ENCODE measurements at regions not wholly inside any gene's neighbourhood (a gene's known extent, or its start where the extent isn't known, plus 50 kb on each side); places are given as distances from the start of the nearest gene placed in this dataset.

GRCh38 chr4:12562021-12562420 is 922.1 kb downstream of the RAB28 start:
- Histone ChIP-seq H3K9me3 (ENCODE audit: control insufficient read depth, low read depth, low read length) (no peaks in the 10 kb centered on the region), H3K9me1 (ENCODE audit: control insufficient read depth, extremely low read depth, insufficient read depth, low read length) (no peaks in the 10 kb centered on the region), H3K27me3 (ENCODE audit: control insufficient read depth, extremely low read depth, insufficient read depth, low read length) (no peaks in the 10 kb centered on the region), H3K4me3 (ENCODE audit: control insufficient read depth in 2 of 3, extremely low read depth in 1 of 3, insufficient read depth in 2 of 3, low read depth in 1 of 3, low read length in 3 of 3) (no peak overlapping the region), H3K9ac (ENCODE audit: control insufficient read depth, extremely low read depth, insufficient read depth, low read length) (no peak overlapping the region), H3K27ac (ENCODE audit: control insufficient read depth, insufficient read depth, low read length) (no peak overlapping the region), H4K20me1 (ENCODE audit: control insufficient read depth, extremely low read depth, insufficient read depth, low read length) (no peaks in the 10 kb centered on the region), H3K4me1 (ENCODE audit: control insufficient read depth, extremely low read depth, insufficient read depth, low read length) (no peaks in the 10 kb centered on the region), H3K36me3 (ENCODE audit: control insufficient read depth in 2 of 2, extremely low read depth in 1 of 2, insufficient read depth in 2 of 2, low read length in 2 of 2) (no peaks in the 10 kb centered on the region), H3K4me2 (ENCODE audit: control insufficient read depth, extremely low read depth, insufficient read depth, low read depth, low read length) (no peak overlapping the region), H3K79me2 (ENCODE audit: control insufficient read depth, insufficient read depth, low read length) (no peaks in the 10 kb centered on the region), H2AFZ (ENCODE audit: control insufficient read depth, low read length) (no peak overlapping the region)
- TF ChIP-seq EZH2 (IDR thresholded peaks at IDR 0.05; ENCODE audit: low read length) = no peak
- TF ChIP-seq, protein P1, sequence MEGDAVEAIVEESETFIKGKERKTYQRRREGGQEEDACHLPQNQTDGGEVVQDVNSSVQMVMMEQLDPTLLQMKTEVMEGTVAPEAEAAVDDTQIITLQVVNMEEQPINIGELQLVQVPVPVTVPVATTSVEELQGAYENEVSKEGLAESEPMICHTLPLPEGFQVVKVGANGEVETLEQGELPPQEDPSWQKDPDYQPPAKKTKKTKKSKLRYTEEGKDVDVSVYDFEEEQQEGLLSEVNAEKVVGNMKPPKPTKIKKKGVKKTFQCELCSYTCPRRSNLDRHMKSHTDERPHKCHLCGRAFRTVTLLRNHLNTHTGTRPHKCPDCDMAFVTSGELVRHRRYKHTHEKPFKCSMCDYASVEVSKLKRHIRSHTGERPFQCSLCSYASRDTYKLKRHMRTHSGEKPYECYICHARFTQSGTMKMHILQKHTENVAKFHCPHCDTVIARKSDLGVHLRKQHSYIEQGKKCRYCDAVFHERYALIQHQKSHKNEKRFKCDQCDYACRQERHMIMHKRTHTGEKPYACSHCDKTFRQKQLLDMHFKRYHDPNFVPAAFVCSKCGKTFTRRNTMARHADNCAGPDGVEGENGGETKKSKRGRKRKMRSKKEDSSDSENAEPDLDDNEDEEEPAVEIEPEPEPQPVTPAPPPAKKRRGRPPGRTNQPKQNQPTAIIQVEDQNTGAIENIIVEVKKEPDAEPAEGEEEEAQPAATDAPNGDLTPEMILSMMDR (optimal IDR thresholded peaks at IDR 0.05 in 1 of 3, IDR thresholded peaks at IDR 0.05 in 1 of 3, conservative IDR thresholded peaks at IDR 0.05 in 1 of 3; ENCODE audit: extremely low read depth in 1 of 3, insufficient read depth in 2 of 3, low read length in 3 of 3) = no peak
- DNase-seq (ENCODE audit: low read depth, low spot score) (no peak), FAIRE-seq (no peak)
- dilution Hi-C loops (cut with MboI; ENCODE audit: extremely low pct_ligation_motif_present, low sequenced_read_pairs) = no loop called here

GRCh38 chr4:12555011-12555410 is 929.1 kb downstream of the RAB28 start:
- H3K4me1 ChIP-seq (ENCODE audit: control insufficient read depth, extremely low read depth, insufficient read depth, low read length) = no peaks in the 10 kb centered on the region
- dilution Hi-C loops (cut with MboI; ENCODE audit: extremely low pct_ligation_motif_present, low sequenced_read_pairs) = no loop called here
- FAIRE-seq = no peak
- no peaks in the 10 kb centered on the region for H4K20me1 ChIP-seq (ENCODE audit: control insufficient read depth, extremely low read depth, insufficient read depth, low read length)
- H3K36me3 ChIP-seq (ENCODE audit: control insufficient read depth in 2 of 2, extremely low read depth in 1 of 2, insufficient read depth in 2 of 2, low read length in 2 of 2) = no peaks in the 10 kb centered on the region
- no peaks in the 10 kb centered on the region for H3K9me1 ChIP-seq (ENCODE audit: control insufficient read depth, extremely low read depth, insufficient read depth, low read length)
- DNase-seq (ENCODE audit: low read depth, low spot score) = no peak
- H3K79me2 ChIP-seq (ENCODE audit: control insufficient read depth, insufficient read depth, low read length) = no peaks in the 10 kb centered on the region
- TF ChIP-seq, protein P1 (optimal IDR thresholded peaks at IDR 0.05 in 1 of 3, IDR thresholded peaks at IDR 0.05 in 1 of 3, conservative IDR thresholded peaks at IDR 0.05 in 1 of 3; ENCODE audit: extremely low read depth in 1 of 3, insufficient read depth in 2 of 3, low read length in 3 of 3) = no peak
- TF ChIP-seq EZH2 (IDR thresholded peaks at IDR 0.05; ENCODE audit: low read length) = no peak
- H3K4me2 ChIP-seq (ENCODE audit: control insufficient read depth, extremely low read depth, insufficient read depth, low read depth, low read length) = no peak overlapping the region
- no peaks in the 10 kb centered on the region for H3K27me3 ChIP-seq (ENCODE audit: control insufficient read depth, extremely low read depth, insufficient read depth, low read length)
- no peaks in the 10 kb centered on the region for H3K9me3 ChIP-seq (ENCODE audit: control insufficient read depth, low read depth, low read length)
- no peak overlapping the region for H3K27ac ChIP-seq (ENCODE audit: control insufficient read depth, insufficient read depth, low read length)
- H3K9ac ChIP-seq (ENCODE audit: control insufficient read depth, extremely low read depth, insufficient read depth, low read length) = no peak overlapping the region
- H2AFZ ChIP-seq (ENCODE audit: control insufficient read depth, low read length) = no peak overlapping the region
- no peak overlapping the region for H3K4me3 ChIP-seq (ENCODE audit: control insufficient read depth in 2 of 3, extremely low read depth in 1 of 3, insufficient read depth in 2 of 3, low read depth in 1 of 3, low read length in 3 of 3)

Data from keratinocyte (primary cell).